Activated CD4-positive, alpha-beta T cell treated with anti-CD3 and anti-CD28 coated beads, Interleukin-2, amount 10 ng/mL, durations not matched to agents 24 days and 14 days (primary cell): ENCODE measurements at regions not wholly inside any gene's neighbourhood (a gene's known extent, or its start where the extent isn't known, plus 50 kb on each side); places are given as distances from the start of the nearest gene placed in this dataset.

ENCODE experiments used
- DNase-seq: peaks from one replicate; pipeline ENCODE4 v3.0.0; 2022
- H3K27ac Mint-ChIP-seq: one replicate; pipeline ENCODE4 v1.8.0; 2022; ENCODE audit warnings: mild to moderate bottlenecking, mixed read lengths
- H3K27me3 Mint-ChIP-seq: one replicate; pipeline ENCODE4 v1.8.0; 2022; ENCODE audit warnings: mixed read lengths
- H3K36me3 Mint-ChIP-seq: one replicate; pipeline ENCODE4 v1.8.0; 2022; ENCODE audit warnings: low read depth, mild to moderate bottlenecking, mixed read lengths
- H3K4me1 Mint-ChIP-seq: one replicate; pipeline ENCODE4 v1.8.0; 2021; ENCODE audit warnings: mixed read lengths
- H3K4me3 Mint-ChIP-seq: one replicate; pipeline ENCODE4 v1.8.0; 2022; ENCODE audit warnings: mild to moderate bottlenecking, moderate library complexity, mixed read lengths
- H3K9me3 Mint-ChIP-seq: one replicate; pipeline ENCODE4 v1.8.0; 2021; ENCODE audit warnings: mixed read lengths
- intact Hi-C: fragments of 100-400 bp; cut with micrococcal nuclease; formaldehyde crosslinking; loops from one replicate; pipeline ENCODE4 v1.15.1; 2023

DNA sequence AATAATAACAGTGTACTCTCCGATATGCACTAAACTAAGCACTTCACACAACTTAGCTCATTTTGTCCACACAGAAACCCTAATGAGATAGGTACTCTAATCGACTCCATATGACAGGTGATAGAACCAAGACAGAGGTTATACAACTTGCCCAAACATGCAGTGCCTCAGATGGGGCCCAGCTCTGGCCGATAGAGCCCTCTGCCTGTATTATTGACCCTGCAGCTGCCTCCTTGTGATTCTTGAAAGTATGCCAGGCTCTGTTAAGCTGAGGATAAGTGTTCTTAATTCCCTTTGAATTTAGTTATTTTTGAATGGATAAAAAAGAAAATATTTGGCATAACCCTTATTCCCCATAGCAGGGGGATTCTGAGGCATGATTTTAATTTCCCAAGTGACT is 78.5 kb downstream of the HMHB1 start:
- intact Hi-C loops, result loop anchor here (10.0 kb wide), 1 partner anchor 304 kb away; no protein-coding TSS in a partner anchor
- no peak overlapping the region for H3K27ac Mint-ChIP-seq
- no peaks in the 10 kb centered on the region for H3K9me3 Mint-ChIP-seq

DNA sequence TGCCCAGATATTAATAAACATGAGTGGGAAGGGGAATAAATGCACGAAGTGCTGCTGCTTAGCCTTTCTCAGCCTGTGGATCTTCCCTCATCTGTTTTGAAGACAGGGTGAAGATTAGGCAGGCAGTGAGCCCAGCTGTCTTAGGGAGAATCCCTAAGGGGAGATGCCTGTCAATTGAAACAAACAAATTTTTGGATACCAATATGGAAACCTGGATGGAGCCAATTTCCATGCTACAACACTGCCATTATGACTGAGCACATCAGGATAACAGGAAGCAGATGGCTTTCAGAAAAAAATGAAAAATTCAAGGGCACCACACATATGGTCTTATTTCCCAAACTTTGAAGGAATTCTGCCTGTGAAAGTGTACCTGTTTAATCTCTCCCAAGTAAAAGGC is 80.3 kb downstream of the HMHB1 start:
- H3K4me1 Mint-ChIP-seq, result peaks cover 9% of the 10 kb centered on the region
- intact Hi-C loops, result loop anchor here (10.0 kb wide), 1 partner anchor 303 kb away; no protein-coding TSS in a partner anchor
- no peaks in the 10 kb centered on the region for H3K9me3 Mint-ChIP-seq
- H3K36me3 Mint-ChIP-seq, result no peaks in the 10 kb centered on the region
- H3K27me3 Mint-ChIP-seq, result peaks cover 2% of the 10 kb centered on the region
- no peak for DNase-seq
- H3K4me3 Mint-ChIP-seq, result no peak overlapping the region
- no peak overlapping the region for H3K27ac Mint-ChIP-seq

More for the DNA sequence above, 78.5 kb downstream of the HMHB1 start:
- Mint-ChIP-seq H3K4me3 (no peak overlapping the region), H3K4me1 (no peaks in the 10 kb centered on the region), H3K36me3 (no peaks in the 10 kb centered on the region), H3K27me3 (peaks cover 2% of the 10 kb centered on the region)
- DNase-seq, result no peak

DNA sequence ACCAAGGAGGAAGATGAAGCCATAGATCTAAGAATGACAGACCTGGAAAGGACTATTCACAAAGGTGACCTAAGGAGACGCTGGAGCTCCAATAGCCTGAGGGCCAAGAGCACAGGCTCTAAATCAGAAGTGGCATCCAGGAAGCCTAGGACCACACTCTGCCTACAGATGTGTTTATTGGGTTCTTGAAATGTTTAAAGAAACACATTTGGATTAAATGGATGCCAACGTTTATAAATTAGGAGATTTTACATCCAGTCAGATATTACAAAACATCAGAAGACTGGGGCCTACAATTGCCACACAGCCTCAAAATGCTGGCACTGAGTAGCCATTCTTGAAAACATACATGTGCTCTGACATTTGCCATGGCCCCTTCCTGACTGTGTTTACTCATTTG is 80.9 kb downstream of the HMHB1 start:
- Mint-ChIP-seq H3K4me1 (peaks cover 14% of the 10 kb centered on the region), H3K36me3 (no peaks in the 10 kb centered on the region), H3K27ac (no peak overlapping the region), H3K27me3 (peaks cover 2% of the 10 kb centered on the region), H3K9me3 (no peaks in the 10 kb centered on the region), H3K4me3 (no peak overlapping the region)
- no peak for DNase-seq
- intact Hi-C loops, result loop anchor here (10.0 kb wide), 1 partner anchor 302 kb away; no protein-coding TSS in a partner anchor

DNA sequence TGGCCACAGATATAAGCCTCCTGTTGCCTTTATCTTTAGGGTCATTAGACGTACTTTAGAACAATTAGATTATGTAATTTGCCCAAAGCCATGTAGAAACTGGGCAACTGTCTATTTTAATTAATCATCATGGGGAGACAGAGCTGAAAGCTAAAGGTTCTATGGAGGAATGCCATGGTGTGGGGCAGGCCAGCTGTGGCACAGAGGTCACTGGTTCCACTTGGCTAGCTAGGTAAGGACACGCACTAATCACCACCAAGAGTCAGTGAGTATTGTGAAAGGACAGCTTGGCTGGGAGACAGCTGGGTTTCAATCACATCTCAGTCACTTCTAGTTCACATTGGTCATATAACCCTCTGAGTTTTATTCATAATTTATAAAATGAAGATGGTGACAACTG is 81.7 kb downstream of the HMHB1 start:
- Mint-ChIP-seq H3K9me3 (no peaks in the 10 kb centered on the region), H3K36me3 (no peaks in the 10 kb centered on the region), H3K4me3 (no peak overlapping the region), H3K27ac (no peak overlapping the region), H3K4me1 (peaks cover 19% of the 10 kb centered on the region), H3K27me3 (peaks cover 2% of the 10 kb centered on the region)
- no peak for DNase-seq
- intact Hi-C loops, result loop anchor here (10.0 kb wide), 1 partner anchor 301 kb away; no protein-coding TSS in a partner anchor

DNA sequence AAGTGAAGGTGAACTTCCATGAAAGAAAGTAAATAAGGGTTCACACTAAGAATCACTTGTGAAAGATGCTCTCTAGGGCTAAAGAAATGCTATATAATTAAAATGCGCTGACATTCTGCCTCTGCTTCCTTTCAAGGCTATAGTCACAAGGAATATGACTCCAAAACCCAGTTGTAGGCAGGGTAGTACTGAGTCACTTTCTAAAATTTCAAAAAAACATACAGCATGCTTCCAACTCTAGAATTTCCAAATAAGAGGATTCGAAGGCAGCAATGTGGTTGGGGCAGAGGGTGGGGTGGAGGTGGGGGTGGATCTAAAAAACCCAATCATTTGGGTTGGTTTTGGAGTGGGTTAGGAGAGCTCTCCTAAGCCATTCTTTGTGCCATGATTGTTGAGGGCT is 84.6 kb downstream of the HMHB1 start:
- DNase-seq, result no peak
- intact Hi-C loops, result loop anchor here (5.0 to 10.0 kb wide), 3 partner anchors 71 to 889 kb away; no protein-coding TSS in a partner anchor
- H3K27ac Mint-ChIP-seq, result peak overlapping the region; percentile 43
- peaks cover under 1% of the 10 kb centered on the region for H3K27me3 Mint-ChIP-seq
- H3K4me1 Mint-ChIP-seq, result peaks cover 26% of the 10 kb centered on the region
- no peaks in the 10 kb centered on the region for H3K9me3 Mint-ChIP-seq
- H3K36me3 Mint-ChIP-seq, result no peaks in the 10 kb centered on the region
- no peak overlapping the region for H3K4me3 Mint-ChIP-seq

DNA sequence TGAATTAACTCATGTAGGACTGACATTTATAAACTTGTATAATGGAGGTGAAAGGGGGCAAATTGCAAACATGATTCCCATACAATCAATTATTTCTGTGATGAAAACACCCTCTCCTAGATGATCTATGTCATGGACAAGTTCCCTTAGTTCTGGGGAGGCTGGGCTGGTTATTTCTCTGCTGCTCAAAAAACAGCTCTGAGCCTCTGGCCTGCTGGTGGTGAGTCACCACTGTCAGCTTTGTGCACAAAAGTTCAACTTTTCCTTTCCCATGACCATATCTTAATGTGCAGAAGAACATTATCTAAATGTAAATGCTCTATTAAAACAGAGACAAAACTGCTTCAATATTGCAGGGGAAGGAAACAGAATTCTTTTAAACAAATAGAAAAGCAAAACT is 85.0 kb downstream of the HMHB1 start:
- peaks cover 26% of the 10 kb centered on the region for H3K4me1 Mint-ChIP-seq
- no peaks in the 10 kb centered on the region for H3K27me3 Mint-ChIP-seq
- intact Hi-C loops, result loop anchor here (5.0 to 10.0 kb wide), 3 partner anchors 70 to 890 kb away; no protein-coding TSS in a partner anchor
- H3K27ac Mint-ChIP-seq, result no peak overlapping the region
- no peaks in the 10 kb centered on the region for H3K36me3 Mint-ChIP-seq
- no peak overlapping the region for H3K4me3 Mint-ChIP-seq
- DNase-seq, result peak; percentile 58
- no peaks in the 10 kb centered on the region for H3K9me3 Mint-ChIP-seq

DNA sequence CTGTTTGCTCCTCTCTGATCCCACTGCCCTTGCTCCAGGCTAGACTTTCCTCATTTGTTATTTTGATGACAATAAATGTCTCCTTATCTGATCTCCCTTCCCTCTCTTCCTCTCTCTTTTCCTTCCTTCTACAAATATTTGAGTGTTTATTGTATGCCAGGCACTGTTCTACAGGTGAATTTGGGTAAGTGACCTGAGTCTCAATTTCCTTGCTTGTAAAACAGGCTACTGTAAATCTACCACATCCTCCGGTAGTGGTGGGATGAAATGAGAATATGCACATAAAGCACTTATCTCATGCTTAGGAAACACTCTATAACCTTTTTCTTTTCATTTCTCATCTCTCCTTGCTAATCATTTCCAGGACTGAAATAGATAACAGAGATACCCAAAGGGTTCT is 86.4 kb downstream of the HMHB1 start:
- Mint-ChIP-seq H3K27me3 (no peaks in the 10 kb centered on the region), H3K9me3 (no peaks in the 10 kb centered on the region), H3K36me3 (no peaks in the 10 kb centered on the region), H3K27ac (peak overlapping the region; percentile 73), H3K4me1 (peaks cover 29% of the 10 kb centered on the region), H3K4me3 (peak overlapping the region; percentile 54)
- intact Hi-C loops, result loop anchor here (2.0 to 10.0 kb wide), 4 partner anchors 68 to 891 kb away; no protein-coding TSS in a partner anchor
- peak; percentile 74 for DNase-seq

DNA sequence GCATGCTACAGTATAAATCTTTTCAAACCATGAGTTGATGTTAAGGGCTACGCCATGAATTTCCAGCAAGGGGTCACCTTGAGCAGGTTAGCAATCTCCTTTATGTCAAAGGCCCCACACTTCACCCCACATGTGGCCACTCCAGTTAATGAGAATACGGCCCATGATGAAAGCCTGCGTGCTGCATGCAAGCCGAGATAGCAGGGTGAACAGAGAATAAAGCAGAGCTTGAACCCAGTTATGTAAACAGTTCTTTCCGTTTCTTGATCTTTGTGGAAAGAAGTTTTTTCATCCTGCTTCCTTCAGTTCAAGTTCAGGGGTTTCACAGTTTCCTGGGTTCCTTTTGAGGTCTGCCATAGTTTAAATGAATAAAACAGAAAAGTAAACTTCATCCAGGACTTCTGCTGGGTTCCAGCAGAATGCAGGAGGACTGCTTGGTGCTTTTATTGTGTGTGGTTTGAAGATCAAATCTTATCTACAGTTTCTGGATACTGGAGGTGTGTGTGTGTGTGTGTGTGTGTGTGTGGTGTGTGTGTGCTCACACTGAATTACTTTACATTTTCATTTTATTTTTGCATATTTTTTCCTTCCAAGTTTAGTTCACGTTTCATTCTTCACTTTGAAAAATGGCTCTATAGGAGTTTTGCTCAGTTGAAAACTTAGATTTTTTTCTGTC is 87.1 kb downstream of the HMHB1 start:
- peak; percentile 63 for DNase-seq
- Mint-ChIP-seq H3K27me3 (no peaks in the 10 kb centered on the region), H3K27ac (peak overlapping the region; percentile 73), H3K4me1 (peaks cover 29% of the 10 kb centered on the region), H3K4me3 (peak overlapping the region; percentile 54), H3K36me3 (no peaks in the 10 kb centered on the region), H3K9me3 (no peaks in the 10 kb centered on the region)
- intact Hi-C loops, result loop anchor here (2.0 to 10.0 kb wide), 4 partner anchors 68 to 892 kb away; no protein-coding TSS in a partner anchor

DNA sequence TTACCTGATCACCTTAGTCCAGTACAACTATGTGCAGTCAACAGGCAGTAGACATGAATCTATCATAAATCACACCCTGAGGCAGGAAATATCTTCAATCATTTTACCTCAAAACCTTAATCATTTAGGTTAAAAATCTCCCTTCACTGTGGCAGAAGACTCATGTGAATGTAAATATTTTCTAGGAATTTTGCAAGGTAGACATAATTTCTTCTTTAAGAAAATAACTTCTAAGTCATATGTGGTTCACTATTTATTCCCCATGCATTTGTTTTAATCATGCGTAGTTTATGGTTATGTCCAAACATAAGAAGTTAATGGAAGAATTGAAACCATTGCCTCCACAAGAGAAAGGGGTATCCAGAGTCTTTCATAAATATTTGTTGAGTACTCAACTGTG is 97.0 kb downstream of the HMHB1 start:
- H3K27ac Mint-ChIP-seq, result no peak overlapping the region
- H3K27me3 Mint-ChIP-seq, result no peaks in the 10 kb centered on the region
- H3K4me1 Mint-ChIP-seq, result no peaks in the 10 kb centered on the region
- no peak for DNase-seq
- intact Hi-C loops, result no loop called here
- H3K4me3 Mint-ChIP-seq, result no peak overlapping the region
- H3K9me3 Mint-ChIP-seq, result no peaks in the 10 kb centered on the region
- H3K36me3 Mint-ChIP-seq, result no peaks in the 10 kb centered on the region

DNA sequence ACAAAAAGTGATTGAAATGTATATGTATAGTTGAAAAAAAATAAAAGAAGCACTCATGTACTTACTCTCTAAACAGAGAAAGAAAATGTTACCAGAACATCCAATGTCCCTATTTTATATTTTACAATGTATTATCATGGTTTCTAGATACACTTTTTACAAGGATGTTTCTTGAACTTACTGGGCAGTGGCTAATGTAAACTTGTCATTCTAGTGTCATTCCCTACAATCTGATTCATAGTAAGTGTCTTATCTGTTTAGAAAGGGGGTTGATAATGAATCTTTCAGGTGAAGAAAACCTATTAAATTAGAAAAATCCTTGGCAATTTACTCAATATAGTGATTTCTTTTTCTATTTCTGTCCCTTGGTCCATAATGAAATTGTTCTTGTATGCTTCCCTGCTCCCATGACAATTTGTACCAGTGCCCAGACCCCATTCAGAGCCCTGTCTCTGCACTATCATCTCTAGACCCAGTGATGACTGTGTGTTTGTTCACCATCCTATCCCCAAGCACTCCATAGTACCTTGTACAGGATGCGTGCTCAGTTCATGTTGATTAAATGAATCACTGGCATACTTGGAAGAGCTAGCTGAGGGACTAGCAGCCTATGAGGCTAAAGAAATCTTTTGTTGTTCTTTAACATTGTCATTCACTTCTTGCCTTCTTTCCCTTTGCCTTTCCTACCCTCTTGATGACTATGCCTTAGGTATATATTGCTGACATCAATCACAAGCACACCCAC is 101.2 kb downstream of the HMHB1 start:
- DNase-seq, result no peak
- Mint-ChIP-seq H3K4me3 (no peak overlapping the region), H3K9me3 (peaks cover 4% of the 10 kb centered on the region), H3K36me3 (no peaks in the 10 kb centered on the region), H3K4me1 (no peaks in the 10 kb centered on the region), H3K27me3 (peaks cover 19% of the 10 kb centered on the region), H3K27ac (no peak overlapping the region)
- intact Hi-C loops, result no loop called here

DNA sequence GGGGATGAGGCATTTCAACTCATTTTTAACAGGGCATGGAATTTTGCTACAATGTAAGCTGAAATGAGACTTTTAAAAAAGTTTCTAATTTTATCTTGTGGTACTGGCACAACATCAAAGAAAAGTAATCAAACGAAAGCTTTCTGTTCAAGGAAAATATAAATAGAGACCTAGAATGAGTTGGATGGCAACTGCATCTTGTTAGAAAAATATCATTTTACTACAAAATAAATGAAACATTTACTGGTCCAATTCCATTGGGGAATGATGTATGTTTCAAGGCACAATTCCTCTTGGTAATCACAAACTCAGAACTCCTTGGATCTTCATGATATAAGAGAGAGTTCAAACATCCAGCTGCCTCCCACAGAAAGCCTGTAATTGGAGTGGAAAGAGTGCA is 102.8 kb downstream of the HMHB1 start:
- Mint-ChIP-seq H3K4me1 (no peaks in the 10 kb centered on the region), H3K4me3 (no peak overlapping the region), H3K27ac (no peak overlapping the region), H3K27me3 (peaks cover 21% of the 10 kb centered on the region), H3K9me3 (peaks cover 4% of the 10 kb centered on the region), H3K36me3 (no peaks in the 10 kb centered on the region)
- no peak for DNase-seq
- intact Hi-C loops, result no loop called here

DNA sequence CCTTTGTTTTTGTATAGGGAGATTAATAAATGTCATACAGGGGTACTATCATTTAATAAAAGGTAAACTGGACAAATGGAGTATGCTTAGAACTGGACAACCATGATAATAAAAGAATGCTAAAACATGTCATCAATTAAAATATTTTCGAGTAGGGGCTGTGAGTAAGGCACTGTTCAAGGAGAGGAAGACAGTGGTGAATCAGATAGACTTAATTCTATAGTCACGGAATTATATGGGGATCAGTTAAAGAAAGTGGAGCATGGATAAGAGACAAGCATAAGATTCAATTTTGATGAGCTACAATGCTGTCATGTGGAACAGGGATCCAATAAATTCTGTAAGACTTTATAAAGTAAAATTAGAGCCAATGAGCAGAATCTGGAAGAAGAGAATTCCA is 104.5 kb downstream of the HMHB1 start:
- Mint-ChIP-seq H3K27ac (no peak overlapping the region), H3K9me3 (peaks cover 4% of the 10 kb centered on the region), H3K36me3 (no peaks in the 10 kb centered on the region), H3K27me3 (peaks cover 21% of the 10 kb centered on the region), H3K4me1 (no peaks in the 10 kb centered on the region), H3K4me3 (no peak overlapping the region)
- intact Hi-C loops, result no loop called here
- no peak for DNase-seq

DNA sequence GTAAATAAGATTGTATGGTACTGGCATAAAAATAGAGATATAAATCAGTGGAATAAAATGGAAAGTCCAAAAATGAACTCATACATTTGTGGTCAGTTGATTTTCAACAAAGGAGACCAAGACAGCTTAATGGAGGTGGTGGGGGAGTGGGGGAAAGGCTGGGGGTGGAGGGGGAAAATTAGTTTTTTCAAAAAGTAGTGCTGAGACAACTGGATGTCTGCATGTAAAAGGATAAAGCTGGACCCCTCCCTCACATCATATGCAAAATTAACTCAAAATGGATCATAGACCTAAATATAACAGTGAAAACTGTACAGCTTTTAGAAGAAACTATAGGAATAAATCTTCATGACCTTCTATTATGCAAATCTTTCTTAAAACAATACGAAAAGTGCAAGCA is 107.0 kb downstream of the HMHB1 start:
- Mint-ChIP-seq H3K36me3 (no peaks in the 10 kb centered on the region), H3K4me1 (peaks cover 12% of the 10 kb centered on the region), H3K4me3 (no peak overlapping the region)

DNA sequence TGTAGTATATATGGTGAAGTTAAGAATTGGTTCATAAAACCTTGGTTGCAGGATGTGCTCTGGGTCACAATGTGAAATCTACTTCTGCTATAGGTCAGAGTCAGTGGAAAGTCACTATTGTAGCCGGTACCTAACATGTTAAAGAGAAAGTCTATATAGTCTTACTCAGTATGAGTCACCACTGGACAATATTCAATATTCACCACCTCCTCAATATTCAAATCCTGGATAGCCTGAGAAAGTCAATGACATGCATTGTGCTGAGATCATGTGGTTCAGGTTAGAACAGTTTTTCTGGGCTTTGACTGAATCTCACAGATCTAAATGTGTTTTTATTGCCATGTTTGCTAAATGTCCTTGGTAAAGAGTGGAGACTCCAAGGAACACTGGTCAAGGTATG is 108.8 kb downstream of the HMHB1 start:
- no peaks in the 10 kb centered on the region for H3K36me3 Mint-ChIP-seq
- no peak overlapping the region for H3K4me3 Mint-ChIP-seq
- DNase-seq, result no peak
- H3K4me1 Mint-ChIP-seq, result peaks cover 15% of the 10 kb centered on the region
- H3K9me3 Mint-ChIP-seq, result peaks cover 7% of the 10 kb centered on the region
- no peak overlapping the region for H3K27ac Mint-ChIP-seq
- H3K27me3 Mint-ChIP-seq, result peaks cover 10% of the 10 kb centered on the region
- intact Hi-C loops, result no loop called here

More for the DNA sequence above, 107.0 kb downstream of the HMHB1 start:
- Mint-ChIP-seq H3K27me3 (peaks cover 21% of the 10 kb centered on the region), H3K9me3 (peaks cover 7% of the 10 kb centered on the region), H3K27ac (no peak overlapping the region)
- intact Hi-C loops, result no loop called here
- DNase-seq, result no peak
